ENCODE measurements at regions not wholly inside any gene's neighbourhood (a gene's known extent, or its start where the extent isn't known, plus 50 kb on each side); places are given as distances from the start of the nearest gene placed in this dataset.

- TF ChIP-seq GATA2 (IDR thresholded peaks at IDR 0.05; ENCODE audit: low read depth, low read length), result no peak
- no peak for TF ChIP-seq GATA3 (IDR thresholded peaks at IDR 0.05; ENCODE audit: low read depth, low read length)
Observed at GRCh38 chr11:122319085-122319484, 203.1 kb upstream of the BLID start.

Measured in SH-SY5Y (cell line).